Iris pigment epithelial cell (primary cell): ENCODE measurements at regions not wholly inside any gene's neighbourhood (a gene's known extent, or its start where the extent isn't known, plus 50 kb on each side); places are given as distances from the start of the nearest gene placed in this dataset.

Source experiments
- DNase-seq: peaks from one replicate; pipeline ENCODE4 v3.0.0-alpha.2; 2011; ENCODE audit warnings: low read depth

GRCh38 chr6:134491477-134491876 is 173.6 kb upstream of the SGK1 start:
- DNase-seq, result peak; percentile 70

GRCh38 chr6:134482593-134483270 is 164.8 kb upstream of the SGK1 start:
- DNase-seq, result peak; percentile 41

- no peak for DNase-seq
These were observed 164.1 kb upstream of the SGK1 start for GRCh38 chr6:134481966-134482365.

GRCh38 chr6:134480593-134480992 is 162.7 kb upstream of the SGK1 start:
- DNase-seq, result peak; percentile 27

GRCh38 chr6:134478764-134479399 is 161.0 kb upstream of the SGK1 start:
- DNase-seq, result no peak

GRCh38 chr6:134477991-134478635 is 160.2 kb upstream of the SGK1 start:
- DNase-seq, result peak; percentile 51

- DNase-seq, result no peak
These were observed 157.0 kb upstream of the SGK1 start for GRCh38 chr6:134474955-134475354.

- DNase-seq, result no peak
These were observed 154.7 kb upstream of the SGK1 start for GRCh38 chr6:134472661-134473060.

GRCh38 chr6:134472046-134472445 is 154.1 kb upstream of the SGK1 start:
- DNase-seq, result no peak

GRCh38 chr6:134470457-134470975 is 152.6 kb upstream of the SGK1 start:
- DNase-seq, result no peak

- no peak for DNase-seq
These were observed 152.0 kb upstream of the SGK1 start for GRCh38 chr6:134469702-134470456.

- no peak for DNase-seq
These were observed 150.7 kb upstream of the SGK1 start for GRCh38 chr6:134468633-134469032.

- no peak for DNase-seq
These were observed 149.7 kb upstream of the SGK1 start for GRCh38 chr6:134467620-134468019.

- DNase-seq, result peak; percentile 35
These were observed 149.0 kb upstream of the SGK1 start for GRCh38 chr6:134466771-134467525.

GRCh38 chr6:134464690-134465411 is 146.9 kb upstream of the SGK1 start:
- DNase-seq, result peak; percentile 81

GRCh38 chr6:134458857-134459657 is 141.1 kb upstream of the SGK1 start:
- DNase-seq, result no peak

- DNase-seq, result no peak
These were observed 140.0 kb upstream of the SGK1 start for GRCh38 chr6:134457941-134458340.

- no peak for DNase-seq
These were observed 138.3 kb upstream of the SGK1 start for GRCh38 chr6:134456226-134456625.

GRCh38 chr6:134455319-134455718 is 137.4 kb upstream of the SGK1 start:
- DNase-seq, result no peak

GRCh38 chr6:134454794-134455193 is 136.9 kb upstream of the SGK1 start:
- DNase-seq, result no peak
